GM18517 (cell line): ENCODE measurements at regions not wholly inside any gene's neighbourhood (a gene's known extent, or its start where the extent isn't known, plus 50 kb on each side); places are given as distances from the start of the nearest gene placed in this dataset.

Source experiments
- ATAC-seq: cut with Tn5 transposase; IDR thresholded peaks from one replicate; pipeline ENCODE4 v1.9.1; 2021; ENCODE audit warnings: mild to moderate bottlenecking, moderate library complexity; ENCODE audit not compliant: unreplicated experiment

GRCh38 chr1:72579629-72580028, 297.3 kb upstream of the NEGR1 start:
- ATAC-seq: no peak

GRCh38 chr1:72570815-72571214, 288.5 kb upstream of the NEGR1 start:
- no peak for ATAC-seq

- peak; percentile 85 for ATAC-seq
Measured at GRCh38 chr1:72568113-72568512, 285.8 kb upstream of the NEGR1 start.

- ATAC-seq: no peak
Measured at GRCh38 chr1:72567521-72567920, 285.2 kb upstream of the NEGR1 start.

GRCh38 chr1:72564749-72565148, 282.4 kb upstream of the NEGR1 start:
- no peak for ATAC-seq

GRCh38 chr1:72557446-72558049, 275.2 kb upstream of the NEGR1 start:
- no peak for ATAC-seq

GRCh38 chr1:72547412-72547811, 265.1 kb upstream of the NEGR1 start:
- ATAC-seq: no peak

- ATAC-seq: no peak
Measured at GRCh38 chr1:72540674-72541073, 258.3 kb upstream of the NEGR1 start.

- no peak for ATAC-seq
Measured at GRCh38 chr1:72535470-72535869, 253.1 kb upstream of the NEGR1 start.

- no peak for ATAC-seq
Measured at GRCh38 chr1:72530646-72531045, 248.3 kb upstream of the NEGR1 start.

GRCh38 chr1:72526926-72527325, 244.6 kb upstream of the NEGR1 start:
- no peak for ATAC-seq

- no peak for ATAC-seq
Measured at GRCh38 chr1:72524021-72524420, 241.7 kb upstream of the NEGR1 start.

GRCh38 chr1:72521659-72522058, 239.3 kb upstream of the NEGR1 start:
- ATAC-seq: no peak

- no peak for ATAC-seq
Measured at GRCh38 chr1:72516826-72517225, 234.5 kb upstream of the NEGR1 start.

- no peak for ATAC-seq
Measured at GRCh38 chr1:72516264-72516663, 233.9 kb upstream of the NEGR1 start.

GRCh38 chr1:72498371-72498770, 216.0 kb upstream of the NEGR1 start:
- no peak for ATAC-seq

- ATAC-seq: no peak
Measured at GRCh38 chr1:72489801-72490200, 207.5 kb upstream of the NEGR1 start.

- ATAC-seq: no peak
Measured at GRCh38 chr1:72485801-72486200, 203.5 kb upstream of the NEGR1 start.

GRCh38 chr1:72483846-72484357, 201.6 kb upstream of the NEGR1 start:
- ATAC-seq: no peak

- no peak for ATAC-seq
Measured at GRCh38 chr1:72482736-72483413, 200.5 kb upstream of the NEGR1 start.

- no peak for ATAC-seq
Measured at GRCh38 chr1:72481420-72481970, 199.2 kb upstream of the NEGR1 start.

- ATAC-seq: no peak
Measured at GRCh38 chr1:72466376-72466775, 184.0 kb upstream of the NEGR1 start.
